MM.1S (cell line): ENCODE measurements at regions not wholly inside any gene's neighbourhood (a gene's known extent, or its start where the extent isn't known, plus 50 kb on each side); places are given as distances from the start of the nearest gene placed in this dataset.
"Not testable (repeated sequence)": the region's sequence is repeated elsewhere in the genome, so short reads cannot be mapped to it uniquely, and the experiment has no call there.

ENCODE experiments used
- DNase-seq: peaks from one replicate; pipeline ENCODE4 v3.0.0-alpha.2; 2015
- H2AFZ ChIP-seq: fragments of 300-600 bp; sonication (generic); 2 replicates; pipeline ENCODE4 v1.6.0; 2016; ENCODE audit warnings: antibody characterized with exemption, low read length
- H3F3A ChIP-seq: fragments of 300-600 bp; sonication (generic); 2 replicates; pipeline ENCODE4 v1.6.1; 2016; ENCODE audit warnings: mild to moderate bottlenecking, antibody characterized with exemption, low read length, moderate library complexity, mixed read lengths; ENCODE audit not compliant: insufficient read depth
- H3K27ac ChIP-seq: fragments of 300-600 bp; sonication (generic); 2 replicates; pipeline ENCODE4 v1.5.1; 2016; ENCODE audit warnings: mild to moderate bottlenecking, low read length
- H3K27me3 ChIP-seq: fragments of 300-600 bp; sonication (generic); replicated peaks from 2 replicates; pipeline ENCODE4 v1.6.0; 2016; ENCODE audit warnings: low read length; ENCODE audit not compliant: insufficient read depth
- H3K36me3 ChIP-seq: fragments of 300-600 bp; sonication (generic); replicated peaks from 2 replicates; pipeline ENCODE4 v1.6.1; 2016; ENCODE audit warnings: mild to moderate bottlenecking, low read length, mixed read lengths; ENCODE audit not compliant: insufficient read depth
- H3K4me1 ChIP-seq: fragments of 300-600 bp; sonication (generic); 2 replicates; pipeline ENCODE4 v1.6.1; 2016; ENCODE audit warnings: low read length, mixed read lengths
- H3K4me2 ChIP-seq: fragments of 300-600 bp; sonication (generic); 2 replicates; pipeline ENCODE4 v1.6.0; 2016; ENCODE audit warnings: low read depth, low read length
- H3K4me3 ChIP-seq: fragments of 300-600 bp; sonication (generic); 2 replicates; pipeline ENCODE4 v1.5.1; 2016; ENCODE audit warnings: low read length, mixed read lengths
- H3K79me2 ChIP-seq: fragments of 300-600 bp; sonication (generic); 2 replicates; pipeline ENCODE4 v1.6.1; 2016; ENCODE audit warnings: mixed run types, low read length, mixed read lengths
- H3K9ac ChIP-seq: fragments of 300-600 bp; sonication (generic); 2 replicates; pipeline ENCODE4 v1.6.1; 2016; ENCODE audit warnings: low read length, mixed read lengths
- H3K9me2 ChIP-seq: fragments of 300-600 bp; sonication (generic); replicated peaks from 2 replicates; pipeline ENCODE4 v1.6.1; 2016; ENCODE audit warnings: mild to moderate bottlenecking, low read length, mixed read lengths; ENCODE audit not compliant: insufficient read depth
- H3K9me3 ChIP-seq: fragments of 300-600 bp; sonication (generic); replicated peaks from 2 replicates; pipeline ENCODE4 v1.6.1; 2016; ENCODE audit warnings: mild to moderate bottlenecking, low read length, mixed read lengths; ENCODE audit not compliant: insufficient read depth
- H4K20me1 ChIP-seq: fragments of 300-600 bp; sonication (generic); 2 replicates; pipeline ENCODE4 v1.6.1; 2016; ENCODE audit warnings: mild to moderate bottlenecking, low read length, moderate library complexity, mixed read lengths; ENCODE audit not compliant: insufficient read depth

DNA sequence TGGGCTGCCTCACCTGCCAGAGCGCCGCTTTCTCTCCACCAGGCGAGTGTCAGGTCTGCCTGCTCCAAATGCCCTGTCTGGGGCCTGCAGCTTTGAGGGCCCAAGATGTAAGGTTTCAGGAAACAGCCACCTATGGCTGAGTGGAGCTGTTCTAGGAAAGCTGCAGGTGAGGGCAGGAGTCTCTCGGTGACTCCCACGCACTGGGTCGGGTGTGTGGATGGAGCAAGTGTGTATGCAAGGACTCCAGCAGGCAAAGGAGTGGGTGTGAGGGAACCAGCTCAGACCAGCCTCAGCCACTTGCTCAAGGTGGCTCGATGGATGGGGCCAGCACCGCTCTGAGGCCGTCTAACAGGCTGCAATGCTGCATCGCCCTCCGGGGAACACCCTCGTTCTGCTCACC is 123.7 kb downstream of the LIMS4 start:
- H3K9me3 ChIP-seq, H3K9ac ChIP-seq, H3F3A ChIP-seq, H3K4me1 ChIP-seq, DNase-seq, H4K20me1 ChIP-seq, H3K4me2 ChIP-seq, H3K27me3 ChIP-seq, H2AFZ ChIP-seq, H3K27ac ChIP-seq, H3K9me2 ChIP-seq, H3K36me3 ChIP-seq, H3K4me3 ChIP-seq, H3K79me2 ChIP-seq: not testable (repeated sequence)

DNA sequence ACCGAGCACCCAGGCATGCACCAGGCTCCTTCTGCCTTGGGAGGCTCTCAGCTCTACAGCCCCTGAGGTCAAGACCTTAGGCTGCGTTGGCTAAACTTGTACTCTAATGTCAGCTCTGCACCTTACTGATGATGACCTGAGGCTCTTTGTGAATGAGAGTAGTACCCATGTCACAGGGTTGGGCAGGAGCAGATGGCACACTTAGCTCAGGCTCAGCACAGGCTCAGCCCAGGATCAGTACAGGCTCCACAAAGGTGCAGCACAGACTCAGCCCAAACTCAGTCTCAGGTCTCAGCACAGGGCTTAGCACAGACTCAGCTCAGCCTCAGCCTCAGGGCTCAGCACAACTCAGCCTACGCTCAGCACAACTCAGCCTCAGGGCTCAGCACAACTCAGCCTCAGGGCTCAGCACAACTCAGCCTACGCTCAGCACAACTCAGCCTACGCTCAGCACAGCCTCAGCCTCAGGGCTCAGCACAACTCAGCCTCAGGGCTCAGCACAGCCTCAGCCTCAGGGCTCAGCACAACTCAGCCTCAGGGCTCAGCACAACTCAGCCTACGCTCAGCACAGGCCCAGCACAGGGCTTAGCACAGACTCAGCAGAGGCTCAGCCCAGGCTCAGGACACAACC is 128.1 kb downstream of the LIMS4 start:
- not testable (repeated sequence) for H2AFZ ChIP-seq, H3K27ac ChIP-seq, H3K9me3 ChIP-seq, H3K9ac ChIP-seq, H3K36me3 ChIP-seq, H4K20me1 ChIP-seq, H3K9me2 ChIP-seq, H3K4me3 ChIP-seq, H3F3A ChIP-seq, H3K27me3 ChIP-seq, H3K4me2 ChIP-seq, H3K4me1 ChIP-seq, H3K79me2 ChIP-seq
- peak; percentile 5 for DNase-seq

DNA sequence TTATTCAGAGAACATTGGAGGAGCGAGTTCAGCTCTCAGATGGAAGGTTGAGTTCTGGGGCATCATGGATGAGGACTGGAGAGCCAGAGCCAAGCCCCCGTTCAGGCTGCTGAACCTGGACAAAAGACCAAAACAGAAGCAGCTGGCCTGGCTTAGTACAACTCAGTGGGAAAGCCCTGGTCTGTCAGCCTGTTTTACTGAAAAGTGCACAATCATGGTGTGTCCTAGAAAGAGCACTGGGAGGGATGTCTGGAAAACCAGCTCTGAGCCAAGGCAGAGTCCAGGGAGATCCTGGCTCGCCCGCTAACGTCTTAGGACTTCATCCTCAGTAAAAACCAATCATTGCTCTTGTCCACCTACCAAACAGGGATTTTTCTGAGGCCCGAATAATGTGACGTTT is 129.7 kb upstream of the MTLN start:
- not testable (repeated sequence) for H3K9me2 ChIP-seq, H3K79me2 ChIP-seq, H4K20me1 ChIP-seq, H3K9ac ChIP-seq, H3K27ac ChIP-seq, H3K4me3 ChIP-seq, H3K27me3 ChIP-seq, H2AFZ ChIP-seq, H3K36me3 ChIP-seq, H3K9me3 ChIP-seq, DNase-seq, H3K4me1 ChIP-seq, H3F3A ChIP-seq, H3K4me2 ChIP-seq

DNA sequence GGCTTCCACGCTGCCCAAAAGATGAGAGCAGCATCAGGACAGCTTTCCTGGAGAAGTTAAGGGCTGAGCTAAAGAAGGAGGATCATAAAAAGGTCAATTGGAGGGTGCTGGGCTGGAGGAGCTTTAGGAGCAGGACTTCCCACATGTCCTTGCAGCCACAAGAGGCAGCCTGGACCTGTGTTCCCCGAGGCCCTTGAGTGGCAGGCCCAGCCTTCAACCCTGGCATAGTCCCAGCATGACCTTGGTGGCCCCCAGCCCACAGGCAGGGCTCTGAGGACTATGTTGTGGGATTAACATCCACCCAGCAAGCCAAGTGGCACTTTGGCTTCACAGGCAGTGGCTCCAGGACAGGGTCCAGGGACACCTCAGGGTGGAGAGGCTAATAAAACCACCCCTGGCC is 126.8 kb upstream of the MTLN start:
- not testable (repeated sequence) for H3K4me1 ChIP-seq

DNA sequence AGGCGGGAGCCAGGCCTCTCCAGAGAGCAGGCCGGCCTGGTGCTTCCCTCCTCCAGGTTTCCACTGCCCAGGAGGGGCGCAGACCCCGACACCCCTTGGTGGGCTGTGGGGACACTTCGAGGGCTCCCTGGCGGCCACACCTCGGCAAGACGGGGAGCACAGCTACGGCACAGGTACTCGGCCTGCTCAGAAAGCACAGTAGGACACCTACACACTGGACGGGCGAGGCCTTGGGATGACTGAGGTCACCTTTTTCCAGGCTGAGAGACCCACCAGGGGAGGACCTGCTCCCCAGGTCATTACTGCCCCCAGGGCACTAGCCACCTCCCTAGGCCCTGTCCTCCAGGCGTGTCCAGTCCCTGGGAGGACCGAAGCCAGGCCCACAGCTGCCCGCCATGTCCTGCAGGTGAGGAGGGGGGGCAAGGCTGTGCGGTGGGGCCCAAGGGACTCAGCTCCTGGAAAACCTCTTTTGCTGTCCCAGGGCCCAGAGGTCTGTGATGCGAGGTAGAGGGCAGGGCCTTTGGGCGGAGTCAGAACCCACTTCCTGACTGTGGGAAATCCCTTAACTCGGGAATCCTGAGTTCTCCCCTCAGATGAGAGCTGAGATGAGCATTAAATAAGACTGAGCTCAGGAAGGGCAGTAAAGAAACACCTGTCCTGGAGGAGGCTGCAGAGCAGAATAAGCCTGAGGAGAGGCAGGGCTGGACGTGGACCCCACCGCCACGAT is 126.1 kb upstream of the MTLN start:
- not testable (repeated sequence) for H3K36me3 ChIP-seq, H3K4me1 ChIP-seq, H3F3A ChIP-seq, H3K27me3 ChIP-seq, H3K9me2 ChIP-seq, H3K27ac ChIP-seq, H3K9ac ChIP-seq, H3K4me3 ChIP-seq, H3K9me3 ChIP-seq, H4K20me1 ChIP-seq, DNase-seq, H3K79me2 ChIP-seq, H2AFZ ChIP-seq, H3K4me2 ChIP-seq

More for the DNA sequence above, 126.8 kb upstream of the MTLN start:
- not testable (repeated sequence) for H2AFZ ChIP-seq, H3K27me3 ChIP-seq, H3K4me3 ChIP-seq, H3K36me3 ChIP-seq, H3K9ac ChIP-seq, H4K20me1 ChIP-seq, H3K79me2 ChIP-seq, H3K9me2 ChIP-seq, H3K9me3 ChIP-seq, H3K27ac ChIP-seq, H3K4me2 ChIP-seq, H3F3A ChIP-seq, DNase-seq

DNA sequence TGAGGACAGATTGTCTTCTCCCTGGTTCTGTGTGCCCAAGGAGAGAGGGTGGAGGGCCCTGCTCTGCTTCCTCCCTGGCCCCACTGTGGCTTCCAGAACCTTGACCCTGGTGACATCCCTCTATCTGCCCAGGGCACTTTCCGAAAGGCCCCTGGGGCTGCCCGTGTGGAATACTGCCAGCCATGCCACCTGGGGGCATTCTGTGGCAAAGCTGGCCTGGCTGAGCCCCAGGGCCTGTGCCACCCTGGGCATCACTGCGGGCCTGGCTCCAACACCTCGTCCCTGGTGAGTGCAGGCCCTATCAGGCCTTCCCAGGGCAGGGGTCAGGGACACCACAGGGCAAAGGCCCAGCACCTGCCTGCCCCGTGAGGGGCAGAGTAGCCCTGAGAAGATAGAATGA is 123.7 kb upstream of the MTLN start:
- H3K27ac ChIP-seq, H4K20me1 ChIP-seq, H3K27me3 ChIP-seq, DNase-seq, H3K79me2 ChIP-seq, H3K4me3 ChIP-seq, H2AFZ ChIP-seq, H3K4me2 ChIP-seq, H3K9me3 ChIP-seq, H3F3A ChIP-seq, H3K9me2 ChIP-seq, H3K4me1 ChIP-seq, H3K9ac ChIP-seq, H3K36me3 ChIP-seq: not testable (repeated sequence)

DNA sequence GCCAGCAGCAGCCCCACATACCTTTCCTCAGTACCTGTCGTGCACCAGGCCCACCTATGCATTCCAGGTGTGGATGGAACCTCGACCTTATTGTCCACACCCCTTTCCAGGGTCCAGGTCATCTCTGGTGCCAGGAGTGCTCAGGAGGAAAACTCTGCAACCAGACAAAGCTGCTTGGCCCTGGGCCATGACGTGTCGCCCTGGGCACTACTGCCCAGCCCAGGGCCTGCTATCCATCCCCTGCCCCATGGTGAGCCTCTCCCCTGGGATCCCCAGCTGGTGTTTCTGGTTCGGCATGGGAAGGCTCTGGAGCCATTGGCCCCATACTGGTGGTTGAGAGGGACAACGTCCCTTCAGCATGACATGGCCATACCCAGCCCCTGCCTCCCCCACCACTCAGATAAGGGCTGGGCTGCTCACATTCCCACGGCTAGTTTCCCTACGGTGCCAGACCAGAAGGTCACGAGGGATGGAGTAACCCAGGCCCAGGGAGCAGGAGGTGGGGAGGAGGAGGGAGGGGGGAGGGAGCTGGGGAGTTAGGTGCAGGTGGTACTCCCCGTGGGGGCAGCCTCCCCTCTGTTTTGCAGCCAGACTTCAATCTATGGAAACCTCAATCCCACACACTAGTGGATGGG is 123.2 kb upstream of the MTLN start:
- H3K79me2 ChIP-seq, H3K27me3 ChIP-seq, H3K4me1 ChIP-seq, H3K9ac ChIP-seq, H3K9me2 ChIP-seq, H3K9me3 ChIP-seq, H4K20me1 ChIP-seq, H3K27ac ChIP-seq, H2AFZ ChIP-seq, DNase-seq, H3K4me2 ChIP-seq, H3F3A ChIP-seq, H3K4me3 ChIP-seq, H3K36me3 ChIP-seq: not testable (repeated sequence)
